ENCODE measurements at regions not wholly inside any gene's neighbourhood (a gene's known extent, or its start where the extent isn't known, plus 50 kb on each side); places are given as distances from the start of the nearest gene placed in this dataset.
"Not testable (repeated sequence)": the region's sequence is repeated elsewhere in the genome, so short reads cannot be mapped to it uniquely, and the experiment has no call there.

DNA sequence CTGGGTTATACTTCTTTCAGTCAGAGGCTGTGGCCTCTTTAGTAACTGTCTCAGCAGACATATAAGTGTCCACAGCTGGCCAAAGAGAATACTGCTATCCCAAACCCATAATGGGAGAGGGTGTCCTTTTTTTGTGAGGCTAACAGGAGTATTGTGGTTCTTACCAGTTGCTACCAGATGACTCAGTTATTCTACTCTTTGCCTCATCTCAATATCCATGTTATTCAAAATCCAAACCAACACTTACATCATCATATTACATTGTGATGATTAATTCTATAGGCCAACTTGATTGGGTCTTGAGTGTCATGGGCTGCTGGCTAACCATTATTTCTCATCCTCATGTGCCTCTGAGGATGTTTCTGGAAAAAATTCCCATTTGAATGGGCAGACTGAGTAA, 120.9 kb downstream of the TMEM168 start:
- DNase-seq (ENCODE audit: extremely low spot score): no peak
- H3K4me3 ChIP-seq (ENCODE audit: low read depth, low read length): no peak overlapping the region
- H3K27ac ChIP-seq (ENCODE audit: low read depth): no peak overlapping the region
- H3K4me1 ChIP-seq (ENCODE audit: insufficient read depth): no peaks in the 10 kb centered on the region
- no peaks in the 10 kb centered on the region for H3K36me3 ChIP-seq (ENCODE audit: insufficient read depth)

DNA sequence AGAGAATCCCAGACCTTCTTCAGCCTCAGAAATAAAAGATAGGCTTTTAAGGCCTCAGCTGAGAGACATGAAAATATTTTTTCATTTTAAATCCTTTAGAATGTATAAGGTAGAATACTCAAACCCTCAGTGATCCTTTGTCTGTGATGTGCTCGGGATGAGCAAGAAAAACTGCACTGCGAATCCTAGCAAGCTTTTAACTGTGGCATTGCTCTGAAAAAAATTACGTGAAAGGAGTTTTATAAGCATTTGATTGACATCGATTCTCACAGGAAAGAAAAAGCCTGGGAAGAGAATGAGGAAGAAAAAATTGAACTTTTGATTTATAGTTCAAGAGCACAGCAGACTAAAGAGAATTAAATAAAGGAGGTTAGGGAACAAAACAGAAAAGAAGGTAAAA, 120.0 kb downstream of the TMEM168 start:
- Histone ChIP-seq H3K4me1 (ENCODE audit: insufficient read depth) (no peaks in the 10 kb centered on the region), H3K4me3 (ENCODE audit: low read depth, low read length) (no peak overlapping the region), H3K27ac (ENCODE audit: low read depth) (no peak overlapping the region), H3K36me3 (ENCODE audit: insufficient read depth) (no peaks in the 10 kb centered on the region)
- DNase-seq (ENCODE audit: extremely low spot score): no peak
- WGBS: 84% methylated on average over 4 of the region's 4 CpGs

DNA sequence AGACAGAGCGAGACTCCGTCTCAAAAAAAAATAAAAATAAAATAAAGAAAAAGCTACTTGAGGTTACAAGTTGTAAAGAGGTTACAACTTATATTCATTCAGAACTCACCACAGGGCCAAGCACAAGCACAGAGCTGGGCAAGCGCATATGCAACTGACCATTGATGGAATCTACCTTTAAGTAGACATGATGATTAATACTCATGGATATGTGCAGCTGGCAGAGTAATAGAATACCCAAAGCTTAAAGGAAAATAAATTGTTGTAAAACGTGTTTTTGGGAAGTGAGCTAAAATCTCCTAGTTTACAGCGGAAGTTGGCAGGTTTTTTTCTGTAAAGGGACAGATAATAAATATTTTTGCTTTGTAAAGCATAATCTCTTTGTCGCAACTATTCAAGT, 111.6 kb downstream of the TMEM168 start:
- Histone ChIP-seq H3K36me3 (ENCODE audit: insufficient read depth) (no peaks in the 10 kb centered on the region), H3K27ac (ENCODE audit: low read depth) (no peak overlapping the region), H3K4me3 (ENCODE audit: low read depth, low read length) (no peak overlapping the region), H3K4me1 (ENCODE audit: insufficient read depth) (no peaks in the 10 kb centered on the region)
- 78% methylated on average over 6 of the region's 6 CpGs for WGBS
- DNase-seq (ENCODE audit: extremely low spot score): no peak

DNA sequence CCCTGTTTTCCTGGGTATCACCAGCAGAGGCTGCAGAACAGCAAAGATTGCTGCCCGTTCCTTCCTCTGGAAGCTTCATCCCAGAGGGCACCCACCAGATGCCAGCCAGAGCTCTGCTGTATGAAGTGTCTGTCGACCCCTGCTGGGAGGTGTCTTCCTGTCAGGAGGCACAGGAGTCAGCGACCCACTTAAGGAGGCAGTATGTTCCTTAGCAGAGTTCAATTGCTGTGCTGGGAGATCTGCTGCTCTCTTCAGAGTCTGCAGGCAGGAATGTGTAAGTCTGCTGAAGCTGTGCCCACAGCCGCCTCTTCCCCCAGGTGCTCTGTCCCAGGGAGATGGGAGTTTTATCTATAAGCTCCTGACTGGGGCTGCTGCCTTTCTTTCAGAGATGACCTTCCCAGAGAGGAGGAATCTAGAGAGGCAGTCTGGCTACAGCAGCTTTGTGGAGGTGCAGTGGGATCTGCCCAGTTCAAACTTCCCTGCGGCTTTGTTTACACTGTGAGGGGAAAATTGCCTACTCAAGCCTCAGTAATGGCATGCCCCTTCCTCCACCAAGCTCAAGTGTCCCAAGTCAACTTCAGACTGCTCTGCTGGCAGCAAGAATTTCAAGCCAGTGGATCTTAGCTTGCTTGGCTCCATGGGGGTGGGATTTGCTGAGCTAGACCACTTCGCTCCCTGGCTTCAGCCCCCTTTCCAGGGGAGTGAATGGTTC, 100.6 kb downstream of the TMEM168 start:
- H3K27ac ChIP-seq (ENCODE audit: low read depth); H3K4me1 ChIP-seq (ENCODE audit: insufficient read depth); H3K4me3 ChIP-seq (ENCODE audit: low read depth, low read length); H3K36me3 ChIP-seq (ENCODE audit: insufficient read depth); DNase-seq (ENCODE audit: extremely low spot score): not testable (repeated sequence)
- 62% methylated on average over 6 of the region's 6 CpGs for WGBS

DNA sequence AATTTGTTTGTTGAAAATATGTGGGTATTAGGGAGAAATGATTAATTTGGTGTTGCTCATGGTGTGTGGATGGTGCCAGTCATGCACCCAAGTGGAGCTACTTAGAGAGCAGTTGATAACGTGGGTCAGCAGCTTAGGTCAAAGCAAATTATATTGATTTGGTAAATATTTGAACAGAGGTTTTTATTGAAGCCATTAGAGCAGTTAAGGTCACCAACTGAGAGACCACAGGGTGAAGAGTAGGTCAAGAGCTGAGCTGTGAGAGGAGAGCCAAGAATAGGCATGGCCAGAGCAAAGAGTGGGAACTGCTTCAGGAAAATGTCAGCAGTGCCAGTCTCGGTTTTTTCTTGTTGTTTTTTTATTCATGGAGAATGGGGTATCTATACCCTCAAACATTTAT, 97.9 kb downstream of the TMEM168 start:
- WGBS: 46% methylated on average over 2 of the region's 2 CpGs
- Histone ChIP-seq H3K27ac (ENCODE audit: low read depth) (no peak overlapping the region), H3K36me3 (ENCODE audit: insufficient read depth) (no peaks in the 10 kb centered on the region), H3K4me3 (ENCODE audit: low read depth, low read length) (no peak overlapping the region), H3K4me1 (ENCODE audit: insufficient read depth) (no peaks in the 10 kb centered on the region)
- no peak for DNase-seq (ENCODE audit: extremely low spot score)

DNA sequence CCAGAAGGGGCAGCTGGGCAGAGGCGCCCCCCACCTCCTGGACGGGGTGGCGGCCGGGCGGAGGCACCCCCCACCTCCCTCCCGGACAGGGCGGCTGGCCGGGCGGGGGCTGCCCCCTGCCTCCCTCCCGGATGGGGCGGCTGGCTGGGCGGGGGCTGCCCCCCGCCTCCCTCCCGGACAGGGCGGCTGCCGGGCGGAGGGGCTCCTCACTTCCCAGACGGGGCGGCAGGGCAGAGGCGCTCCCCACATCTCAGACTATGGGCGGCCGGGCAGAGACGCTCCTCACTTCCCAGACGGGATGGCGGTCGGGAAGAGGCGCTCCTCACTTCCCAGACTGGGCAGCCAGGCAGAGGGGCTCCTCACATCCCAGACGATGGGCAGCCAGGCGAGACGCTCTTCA, 93.0 kb downstream of the TMEM168 start:
- not testable (repeated sequence) for H3K4me1 ChIP-seq (ENCODE audit: insufficient read depth); H3K4me3 ChIP-seq (ENCODE audit: low read depth, low read length); H3K36me3 ChIP-seq (ENCODE audit: insufficient read depth); DNase-seq (ENCODE audit: extremely low spot score); H3K27ac ChIP-seq (ENCODE audit: low read depth)
- WGBS: 97% methylated on average over 30 of the region's 30 CpGs

DNA sequence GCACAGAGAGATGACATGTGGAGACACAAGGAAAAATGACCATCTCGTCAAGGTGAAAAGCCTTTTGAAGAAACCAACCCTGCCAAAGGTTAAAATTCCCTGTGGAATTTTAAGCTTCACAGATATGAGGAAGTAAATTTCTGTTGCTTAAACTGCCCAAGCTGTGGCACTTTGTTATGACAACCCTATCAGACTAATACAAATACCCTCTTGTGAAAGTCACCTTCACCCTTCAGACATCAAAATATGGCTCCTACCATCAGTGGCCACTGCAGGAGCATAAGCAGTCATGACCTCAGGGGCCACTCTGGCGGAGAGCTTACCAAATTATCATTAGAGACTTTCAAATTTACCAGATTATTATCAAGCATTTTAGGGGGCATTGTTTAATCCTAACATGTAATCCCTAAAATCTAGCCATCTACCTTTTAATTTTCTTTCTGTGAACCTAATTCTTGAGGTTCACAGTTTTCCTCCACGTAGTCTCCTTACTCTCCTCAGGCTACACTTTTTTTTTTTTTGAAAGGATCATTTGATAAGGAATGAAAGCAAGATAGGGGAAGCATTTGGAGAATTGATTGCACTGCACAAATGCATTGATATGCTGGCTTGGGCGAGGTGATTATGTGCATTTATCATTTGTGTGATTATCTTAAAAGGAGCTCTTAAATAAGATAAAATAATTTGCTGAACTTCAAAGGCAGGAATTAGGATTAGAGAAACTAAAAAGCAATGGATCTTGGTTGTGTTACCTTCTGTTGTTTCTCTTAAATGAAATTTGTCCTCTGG, 90.3 kb downstream of the TMEM168 start:
- Histone ChIP-seq H3K4me3 (ENCODE audit: low read depth, low read length) (no peak overlapping the region), H3K27ac (ENCODE audit: low read depth) (no peak overlapping the region), H3K36me3 (ENCODE audit: insufficient read depth) (no peaks in the 10 kb centered on the region), H3K4me1 (ENCODE audit: insufficient read depth) (no peaks in the 10 kb centered on the region)
- 69% methylated on average over 4 of the region's 4 CpGs for WGBS
- no peak for DNase-seq (ENCODE audit: extremely low spot score)

DNA sequence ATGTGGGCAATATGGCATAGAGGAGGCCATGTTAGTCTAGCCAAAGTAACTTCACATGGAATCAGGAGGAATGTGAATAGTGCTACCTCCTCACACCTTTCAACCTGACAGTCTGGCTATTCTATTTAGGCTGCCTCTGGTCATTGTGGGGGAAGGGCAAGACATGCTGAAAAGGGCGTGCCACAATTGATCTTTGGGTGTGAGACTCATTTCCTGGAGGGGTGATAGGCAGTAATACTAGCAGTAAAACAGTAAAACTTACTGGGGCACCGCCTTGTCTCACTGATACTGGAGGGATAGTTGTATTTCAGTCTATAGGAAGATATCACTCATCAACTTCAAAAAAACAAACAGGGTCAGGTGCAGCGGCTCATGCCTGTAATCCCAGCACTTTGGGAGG, 88.7 kb downstream of the TMEM168 start:
- no peak for DNase-seq (ENCODE audit: extremely low spot score)
- Histone ChIP-seq H3K4me3 (ENCODE audit: low read depth, low read length) (no peak overlapping the region), H3K36me3 (ENCODE audit: insufficient read depth) (no peaks in the 10 kb centered on the region), H3K27ac (ENCODE audit: low read depth) (no peak overlapping the region), H3K4me1 (ENCODE audit: insufficient read depth) (no peaks in the 10 kb centered on the region)
- WGBS: 52% methylated on average over 3 of the region's 3 CpGs

DNA sequence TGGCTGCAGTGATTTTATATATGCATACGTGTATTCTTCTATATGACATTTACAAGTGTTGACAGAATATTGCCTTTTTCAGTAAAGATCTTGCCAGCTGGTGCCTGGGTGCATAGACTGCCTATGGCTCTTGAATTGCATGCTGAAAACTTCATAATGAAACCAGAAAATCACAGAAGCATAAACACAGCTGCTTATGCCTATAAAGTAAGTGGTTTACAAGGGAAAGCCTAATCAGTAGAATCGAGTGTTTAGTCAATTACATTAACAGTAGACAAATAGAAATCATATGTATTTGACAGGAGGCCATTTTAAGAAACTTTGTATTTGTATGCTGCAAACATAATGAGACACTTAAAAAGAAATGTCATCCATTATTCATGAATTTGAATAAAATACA, 82.5 kb downstream of the TMEM168 start:
- no peak overlapping the region for H3K27ac ChIP-seq (ENCODE audit: low read depth)
- no peak for DNase-seq (ENCODE audit: extremely low spot score)
- H3K36me3 ChIP-seq (ENCODE audit: insufficient read depth): no peaks in the 10 kb centered on the region
- 46% methylated on average over 2 of the region's 2 CpGs for WGBS
- no peaks in the 10 kb centered on the region for H3K4me1 ChIP-seq (ENCODE audit: insufficient read depth)
- H3K4me3 ChIP-seq (ENCODE audit: low read depth, low read length): no peak overlapping the region

DNA sequence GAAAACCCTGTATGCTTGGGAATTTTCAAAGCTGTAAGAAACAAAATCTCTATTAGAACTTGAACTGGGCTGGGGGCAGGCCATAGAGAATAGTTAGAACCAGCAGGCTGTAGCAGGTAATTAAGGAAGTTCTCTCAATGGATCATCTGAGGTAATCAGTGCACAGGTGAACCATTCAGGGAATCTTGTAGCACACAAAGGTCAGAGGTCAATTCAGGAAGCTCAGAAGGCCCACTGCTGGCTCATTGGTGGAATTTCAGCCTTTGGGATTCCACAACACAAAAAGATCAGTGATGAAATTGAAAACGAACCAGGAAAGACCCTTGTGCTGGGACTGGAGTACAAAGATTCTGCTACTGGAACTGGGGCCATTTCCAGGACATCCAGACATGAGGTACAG, 82.0 kb downstream of the TMEM168 start:
- Histone ChIP-seq H3K4me1 (ENCODE audit: insufficient read depth) (no peaks in the 10 kb centered on the region), H3K4me3 (ENCODE audit: low read depth, low read length) (no peak overlapping the region), H3K36me3 (ENCODE audit: insufficient read depth) (no peaks in the 10 kb centered on the region), H3K27ac (ENCODE audit: low read depth) (no peak overlapping the region)
- no peak for DNase-seq (ENCODE audit: extremely low spot score)
- 65% methylated on average over 1 of the region's 1 CpG for WGBS

All from urinary bladder (tissue), 3 donors.